Uterus (tissue), 3 donors: ENCODE measurements at regions not wholly inside any gene's neighbourhood (a gene's known extent, or its start where the extent isn't known, plus 50 kb on each side); places are given as distances from the start of the nearest gene placed in this dataset. TPM values are rescaled to one million over a fixed set of nuclear protein-coding genes. Genes with fewer than 3 reads are reported as not detected.

Source experiments
- DNase-seq, 2 donors: peaks; one replicate each; pipeline ENCODE4 v3.0.0-alpha.2; 2019 to 2020
- H3K27ac ChIP-seq, 2 donors: fragments of 200-600 bp; sonication (generic); 1 replicate in 1 of 2; 2 replicates in 1 of 2; pipeline ENCODE4 v1.5.1; 2016 to 2018
- H3K27me3 ChIP-seq, 2 donors: fragments of 200-600 bp; sonication (generic); one replicate each; pipeline ENCODE4 v1.5.1; 2018 to 2019; ENCODE audit warnings: control low read depth in 1 of 2
- H3K36me3 ChIP-seq, 2 donors: fragments of 200-600 bp; sonication (generic); one replicate each; pipeline ENCODE4 v1.5.1; 2019; ENCODE audit warnings: control low read depth in 1 of 2
- H3K4me1 ChIP-seq, 2 donors: fragments of 200-600 bp; sonication (generic); one replicate each; pipeline ENCODE4 v1.5.1; 2018 to 2019; ENCODE audit warnings: control low read depth in 1 of 2
- H3K4me3 ChIP-seq, 2 donors: fragments of 200-600 bp; sonication (generic); 1 replicate in 1 of 2; 2 replicates in 1 of 2; pipeline ENCODE4 v1.5.1; 2018 to 2019; ENCODE audit warnings: mild to moderate bottlenecking in 1 of 2
- H3K9me3 ChIP-seq, 2 donors: fragments of 200-600 bp; sonication (generic); one replicate each; pipeline ENCODE4 v1.5.1; 2019; ENCODE audit warnings: control low read depth in 1 of 2
- POLR2A ChIP-seq, 2 donors: fragments of 450-650 bp; IDR thresholded peaks; one replicate each; pipeline ENCODE4 v1.6.1; 2016; ENCODE audit warnings: antibody characterized with exemption in 2 of 2, mild to moderate bottlenecking in 1 of 2, moderate library complexity in 1 of 2
- intact Hi-C: fragments of 100-400 bp; cut with DNase I; formaldehyde crosslinking; loops from one replicate; pipeline ENCODE4 v1.15.1; 2023; ENCODE audit warnings: low total_unique reads
- small RNA-seq: library from RNA; depleted of rRNA; stranded (forward); fragments of <200 nt; gene quantifications from one replicate; pipeline ENCODE3, GENCODE V24; 2016
- TF ChIP-seq, protein P1 (sequence below), 4 experiments: fragments of 200-600 bp in 2 of 4; fragments of 450-650 bp in 2 of 4; sonication (generic) in 2 of 4; IDR thresholded peaks; one replicate each; pipeline ENCODE4 v1.5.1; 2016 to 2019; ENCODE audit warnings: antibody characterized with exemption in 4 of 4, mild to moderate bottlenecking in 2 of 4, moderate library complexity in 1 of 4
- donor health status: DM: yes; HTN: yes; CAD: no.

DNA sequence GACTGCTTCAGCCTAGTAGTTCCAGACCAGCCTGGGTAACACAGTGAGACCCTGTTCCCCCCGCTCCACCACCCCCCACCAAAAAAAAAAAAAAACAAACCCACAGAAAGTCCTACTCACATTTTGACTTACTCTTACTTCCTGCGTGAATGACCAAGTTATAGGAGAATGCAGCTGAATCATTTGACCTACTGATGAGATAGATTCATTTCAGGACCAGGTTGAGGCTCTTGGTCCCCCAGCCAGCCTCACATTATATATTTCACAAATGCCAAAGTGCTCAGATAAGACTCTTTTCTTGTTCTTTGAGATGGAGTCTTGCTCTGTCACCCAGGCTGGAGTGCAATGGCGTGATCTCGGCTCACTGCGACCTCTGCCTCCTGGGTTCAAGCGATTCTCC is 70.2 kb downstream of the KLF5 start:
- no peak for TF ChIP-seq POLR2A (IDR thresholded peaks at IDR 0.05)
- TF ChIP-seq, protein P1, sequence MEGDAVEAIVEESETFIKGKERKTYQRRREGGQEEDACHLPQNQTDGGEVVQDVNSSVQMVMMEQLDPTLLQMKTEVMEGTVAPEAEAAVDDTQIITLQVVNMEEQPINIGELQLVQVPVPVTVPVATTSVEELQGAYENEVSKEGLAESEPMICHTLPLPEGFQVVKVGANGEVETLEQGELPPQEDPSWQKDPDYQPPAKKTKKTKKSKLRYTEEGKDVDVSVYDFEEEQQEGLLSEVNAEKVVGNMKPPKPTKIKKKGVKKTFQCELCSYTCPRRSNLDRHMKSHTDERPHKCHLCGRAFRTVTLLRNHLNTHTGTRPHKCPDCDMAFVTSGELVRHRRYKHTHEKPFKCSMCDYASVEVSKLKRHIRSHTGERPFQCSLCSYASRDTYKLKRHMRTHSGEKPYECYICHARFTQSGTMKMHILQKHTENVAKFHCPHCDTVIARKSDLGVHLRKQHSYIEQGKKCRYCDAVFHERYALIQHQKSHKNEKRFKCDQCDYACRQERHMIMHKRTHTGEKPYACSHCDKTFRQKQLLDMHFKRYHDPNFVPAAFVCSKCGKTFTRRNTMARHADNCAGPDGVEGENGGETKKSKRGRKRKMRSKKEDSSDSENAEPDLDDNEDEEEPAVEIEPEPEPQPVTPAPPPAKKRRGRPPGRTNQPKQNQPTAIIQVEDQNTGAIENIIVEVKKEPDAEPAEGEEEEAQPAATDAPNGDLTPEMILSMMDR (IDR thresholded peaks at IDR 0.05), result no peak
- Histone ChIP-seq H3K27ac (no peak overlapping the region), H3K4me3 (no peak overlapping the region), H3K27me3 (no peaks in the 10 kb centered on the region), H3K4me1 (no peaks in the 10 kb centered on the region), H3K36me3 (no peaks in the 10 kb centered on the region), H3K9me3 (no peaks in the 10 kb centered on the region)
- DNase-seq, result no peak
- intact Hi-C loops, result no loop called here

Small RNA genes lying in the stretch of these regions (small RNA-seq; reads per million reads assigned to genes)
- gene AL162376.1 (not detected), gene RNU4-10P (not detected), gene RNY1P8 (not detected)
